DOHH2 (cell line): ENCODE measurements at regions not wholly inside any gene's neighbourhood (a gene's known extent, or its start where the extent isn't known, plus 50 kb on each side); places are given as distances from the start of the nearest gene placed in this dataset.

Source experiments
- CTCF ChIP-seq: fragments of 200-600 bp; sonication (generic); IDR thresholded peaks from one replicate; pipeline ENCODE4 v1.5.1; 2014; ENCODE audit warnings: antibody characterized with exemption, mild to moderate bottlenecking, low read depth, low read length; ENCODE audit not compliant: poor library complexity, severe bottlenecking
- EZH2phosphoT487 ChIP-seq: fragments of 200-600 bp; sonication (generic); IDR thresholded peaks from 2 replicates; pipeline ENCODE4 v1.6.1; 2017; ENCODE audit warnings: borderline replicate concordance, mild to moderate bottlenecking, antibody characterized with exemption, low read length, moderate library complexity, mixed read lengths

GRCh38 chr5:163569284-163569683 is 63.9 kb downstream of the MAT2B start:
- TF ChIP-seq CTCF (no peak), EZH2phosphoT487 (no peak)
